HG03095 (cell line): ENCODE measurements at regions not wholly inside any gene's neighbourhood (a gene's known extent, or its start where the extent isn't known, plus 50 kb on each side); places are given as distances from the start of the nearest gene placed in this dataset.

ENCODE experiments used
- ATAC-seq: cut with Tn5 transposase; IDR thresholded peaks from one replicate; pipeline ENCODE4 v1.9.1; 2021; ENCODE audit warnings: moderate library complexity; ENCODE audit not compliant: unreplicated experiment

- ATAC-seq: no peak
Observed at GRCh38 chr15:96237002-96237401, 93.5 kb upstream of the NR2F2 start.

GRCh38 chr15:96242761-96243160, 87.7 kb upstream of the NR2F2 start:
- no peak for ATAC-seq

GRCh38 chr15:96243701-96244100, 86.8 kb upstream of the NR2F2 start:
- no peak for ATAC-seq

GRCh38 chr15:96245252-96245651, 85.2 kb upstream of the NR2F2 start:
- no peak for ATAC-seq

GRCh38 chr15:96246057-96246456, 84.4 kb upstream of the NR2F2 start:
- ATAC-seq: no peak

- no peak for ATAC-seq
Observed at GRCh38 chr15:96247621-96248305, 82.7 kb upstream of the NR2F2 start.

- ATAC-seq: no peak
Observed at GRCh38 chr15:96252148-96252547, 78.4 kb upstream of the NR2F2 start.

- ATAC-seq: no peak
Observed at GRCh38 chr15:96253006-96253747, 77.3 kb upstream of the NR2F2 start.

GRCh38 chr15:96254173-96254572, 76.3 kb upstream of the NR2F2 start:
- ATAC-seq: no peak

- no peak for ATAC-seq
Observed at GRCh38 chr15:96255599-96255998, 74.9 kb upstream of the NR2F2 start.

GRCh38 chr15:96261575-96262034, 68.9 kb upstream of the NR2F2 start:
- no peak for ATAC-seq

- ATAC-seq: no peak
Observed at GRCh38 chr15:96262097-96262496, 68.4 kb upstream of the NR2F2 start.

- ATAC-seq: no peak
Observed at GRCh38 chr15:96262549-96263489, 67.7 kb upstream of the NR2F2 start.

GRCh38 chr15:96264351-96264798, 66.1 kb upstream of the NR2F2 start:
- ATAC-seq: no peak

- ATAC-seq: no peak
Observed at GRCh38 chr15:96264801-96265515, 65.5 kb upstream of the NR2F2 start.

GRCh38 chr15:96266456-96266855, 64.0 kb upstream of the NR2F2 start:
- ATAC-seq: no peak

GRCh38 chr15:96267463-96267862, 63.0 kb upstream of the NR2F2 start:
- ATAC-seq: no peak

GRCh38 chr15:96268442-96269204, 61.9 kb upstream of the NR2F2 start:
- ATAC-seq: no peak

- no peak for ATAC-seq
Observed at GRCh38 chr15:96270581-96271172, 59.8 kb upstream of the NR2F2 start.

GRCh38 chr15:96272427-96272826, 58.1 kb upstream of the NR2F2 start:
- ATAC-seq: no peak
